Activated CD4-positive, alpha-beta T cell treated with anti-CD3 and anti-CD28 coated beads, Interleukin-2, amount 10 ng/mL, durations not matched to agents 7 days and 5 days (primary cell): ENCODE measurements at regions not wholly inside any gene's neighbourhood (a gene's known extent, or its start where the extent isn't known, plus 50 kb on each side); places are given as distances from the start of the nearest gene placed in this dataset.

Experiments
- CTCF ChIA-PET: fragments of 350-600 bp; sonication (Branson Sonifier 250); formaldehyde crosslinking; loops from one replicate; lab custom pipeline; 2021; ENCODE audit warnings: antibody characterized with exemption; lab: Charles Lee
- POLR2A ChIA-PET: fragments of 350-600 bp; sonication (Branson Sonifier 250); formaldehyde crosslinking; loops from one replicate; lab custom pipeline; 2021; ENCODE audit warnings: antibody characterized with exemption; lab: Charles Lee
- DNase-seq: peaks from one replicate; pipeline ENCODE4 v3.0.0-alpha.2; 2020
- H3K27ac Mint-ChIP-seq: one replicate; pipeline ENCODE4 v1.8.0; 2021; ENCODE audit warnings: mild to moderate bottlenecking, moderate library complexity, mixed read lengths
- H3K27me3 Mint-ChIP-seq: one replicate; pipeline ENCODE4 v1.8.0; 2021; ENCODE audit warnings: mixed read lengths
- H3K36me3 Mint-ChIP-seq: one replicate; pipeline ENCODE4 v1.8.0; 2021; ENCODE audit warnings: low read depth, mixed read lengths
- H3K4me1 Mint-ChIP-seq: one replicate; pipeline ENCODE4 v1.8.0; 2021; ENCODE audit warnings: mixed read lengths
- H3K4me3 Mint-ChIP-seq: one replicate; pipeline ENCODE4 v1.8.0; 2021; ENCODE audit warnings: mild to moderate bottlenecking, moderate library complexity, mixed read lengths
- H3K9me3 Mint-ChIP-seq: one replicate; pipeline ENCODE4 v1.8.0; 2021; ENCODE audit warnings: mixed read lengths

GRCh38 chr20:12596863-12597262, 411.9 kb upstream of the SPTLC3 start:
- no peaks in the 10 kb centered on the region for H3K27me3 Mint-ChIP-seq
- no peak overlapping the region for H3K4me3 Mint-ChIP-seq
- POLR2A ChIA-PET: no interaction called here
- H3K9me3 Mint-ChIP-seq: peaks cover 2% of the 10 kb centered on the region
- no peaks in the 10 kb centered on the region for H3K36me3 Mint-ChIP-seq
- no peak overlapping the region for H3K27ac Mint-ChIP-seq
- DNase-seq: no peak
- CTCF ChIA-PET: no interaction called here
- H3K4me1 Mint-ChIP-seq: no peaks in the 10 kb centered on the region

GRCh38 chr20:12597551-12597950, 411.2 kb upstream of the SPTLC3 start:
- no peak for DNase-seq
- Mint-ChIP-seq H3K4me1 (no peaks in the 10 kb centered on the region), H3K4me3 (no peak overlapping the region), H3K9me3 (peaks cover 2% of the 10 kb centered on the region), H3K27ac (no peak overlapping the region), H3K27me3 (no peaks in the 10 kb centered on the region), H3K36me3 (no peaks in the 10 kb centered on the region)
- ChIA-PET POLR2A (no interaction called here), CTCF (no interaction called here)

GRCh38 chr20:12598894-12599293, 409.9 kb upstream of the SPTLC3 start:
- POLR2A ChIA-PET: no interaction called here
- Mint-ChIP-seq H3K9me3 (peaks cover 2% of the 10 kb centered on the region), H3K4me1 (no peaks in the 10 kb centered on the region), H3K36me3 (no peaks in the 10 kb centered on the region), H3K4me3 (no peak overlapping the region), H3K27ac (no peak overlapping the region), H3K27me3 (no peaks in the 10 kb centered on the region)
- CTCF ChIA-PET: no interaction called here
- no peak for DNase-seq

GRCh38 chr20:12599494-12599893, 409.3 kb upstream of the SPTLC3 start:
- no peak overlapping the region for H3K27ac Mint-ChIP-seq
- no peak overlapping the region for H3K4me3 Mint-ChIP-seq
- DNase-seq: no peak
- no peaks in the 10 kb centered on the region for H3K36me3 Mint-ChIP-seq
- CTCF ChIA-PET: no interaction called here
- no peaks in the 10 kb centered on the region for H3K4me1 Mint-ChIP-seq
- POLR2A ChIA-PET: no interaction called here
- peaks cover 2% of the 10 kb centered on the region for H3K9me3 Mint-ChIP-seq
- H3K27me3 Mint-ChIP-seq: no peaks in the 10 kb centered on the region

DNA sequence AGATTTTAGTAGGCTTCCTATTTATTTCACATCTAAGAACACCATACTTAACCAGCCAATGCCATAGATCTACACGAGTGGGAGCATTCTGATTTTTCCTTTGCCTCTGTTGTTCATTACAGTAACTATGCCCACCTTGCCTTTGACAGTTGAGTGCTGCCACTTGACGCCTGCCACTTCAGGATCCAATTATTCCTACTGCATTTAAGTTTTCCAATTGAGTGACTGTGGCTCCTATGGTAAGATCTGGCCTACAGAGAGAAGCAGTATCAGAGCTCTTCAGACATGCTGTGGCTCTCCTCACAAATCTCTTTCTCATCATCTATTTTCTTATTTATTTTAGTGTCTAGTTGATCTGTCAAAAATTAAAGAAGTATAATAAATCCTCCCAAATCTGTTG, 403.0 kb upstream of the SPTLC3 start:
- POLR2A ChIA-PET: no interaction called here
- H3K27ac Mint-ChIP-seq: no peak overlapping the region

GRCh38 chr20:12610871-12611270, 397.9 kb upstream of the SPTLC3 start:
- no peaks in the 10 kb centered on the region for H3K27me3 Mint-ChIP-seq
- ChIA-PET POLR2A (no interaction called here), CTCF (no interaction called here)
- H3K9me3 Mint-ChIP-seq: peaks cover 2% of the 10 kb centered on the region
- peaks cover 2% of the 10 kb centered on the region for H3K4me1 Mint-ChIP-seq
- no peaks in the 10 kb centered on the region for H3K36me3 Mint-ChIP-seq
- DNase-seq: no peak
- H3K27ac Mint-ChIP-seq: no peak overlapping the region
- H3K4me3 Mint-ChIP-seq: no peak overlapping the region

More for the DNA sequence above, 403.0 kb upstream of the SPTLC3 start:
- Mint-ChIP-seq H3K36me3 (no peaks in the 10 kb centered on the region), H3K4me1 (no peaks in the 10 kb centered on the region), H3K9me3 (no peaks in the 10 kb centered on the region), H3K27me3 (no peaks in the 10 kb centered on the region), H3K4me3 (no peak overlapping the region)
- CTCF ChIA-PET: no interaction called here
- DNase-seq: no peak

- Mint-ChIP-seq H3K36me3 (no peaks in the 10 kb centered on the region), H3K27me3 (no peaks in the 10 kb centered on the region), H3K9me3 (peaks cover 5% of the 10 kb centered on the region), H3K27ac (no peak overlapping the region), H3K4me3 (no peak overlapping the region), H3K4me1 (peaks cover 2% of the 10 kb centered on the region)
- DNase-seq: no peak
- POLR2A ChIA-PET: no interaction called here
- CTCF ChIA-PET: no interaction called here
These were observed 394.0 kb upstream of the SPTLC3 start for GRCh38 chr20:12614764-12615163.

DNA sequence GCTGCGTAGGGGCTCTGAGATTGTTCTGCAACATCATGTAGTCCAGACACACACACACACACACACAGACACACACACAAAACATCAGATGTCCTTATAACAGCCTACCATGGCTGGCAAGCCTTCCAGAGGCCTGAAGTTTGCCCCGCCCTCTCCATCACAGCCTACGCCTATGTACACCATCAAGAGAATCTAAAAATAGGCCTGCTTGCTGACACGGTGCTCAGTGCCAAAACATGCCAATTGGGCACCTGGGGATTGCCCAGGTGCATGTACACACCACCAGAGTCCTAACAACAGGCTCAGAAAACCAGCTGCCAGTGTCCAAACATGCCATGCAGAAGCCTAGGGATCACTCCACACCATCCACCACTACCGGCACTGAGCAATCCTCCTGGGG, 391.7 kb upstream of the SPTLC3 start:
- ChIA-PET CTCF (no interaction called here), POLR2A (no interaction called here)
- peaks cover 11% of the 10 kb centered on the region for H3K9me3 Mint-ChIP-seq
- H3K4me1 Mint-ChIP-seq: no peaks in the 10 kb centered on the region
- no peaks in the 10 kb centered on the region for H3K27me3 Mint-ChIP-seq
- no peak overlapping the region for H3K27ac Mint-ChIP-seq
- H3K4me3 Mint-ChIP-seq: no peak overlapping the region
- no peak for DNase-seq
- H3K36me3 Mint-ChIP-seq: no peaks in the 10 kb centered on the region

- Mint-ChIP-seq H3K27me3 (no peaks in the 10 kb centered on the region), H3K4me3 (no peak overlapping the region), H3K36me3 (no peaks in the 10 kb centered on the region), H3K4me1 (no peaks in the 10 kb centered on the region), H3K9me3 (peaks cover 6% of the 10 kb centered on the region), H3K27ac (no peak overlapping the region)
- POLR2A ChIA-PET: no interaction called here
- CTCF ChIA-PET: no interaction called here
- DNase-seq: no peak
These were observed 384.9 kb upstream of the SPTLC3 start for GRCh38 chr20:12623870-12624269.

- no peaks in the 10 kb centered on the region for H3K4me1 Mint-ChIP-seq
- CTCF ChIA-PET: interaction anchor here (0.7 kb wide), 1 partner anchor 47 kb away, joined by 3 read pairs; no protein-coding TSS in a partner anchor
These were observed 381.3 kb upstream of the SPTLC3 start for GRCh38 chr20:12627485-12627884.

DNA sequence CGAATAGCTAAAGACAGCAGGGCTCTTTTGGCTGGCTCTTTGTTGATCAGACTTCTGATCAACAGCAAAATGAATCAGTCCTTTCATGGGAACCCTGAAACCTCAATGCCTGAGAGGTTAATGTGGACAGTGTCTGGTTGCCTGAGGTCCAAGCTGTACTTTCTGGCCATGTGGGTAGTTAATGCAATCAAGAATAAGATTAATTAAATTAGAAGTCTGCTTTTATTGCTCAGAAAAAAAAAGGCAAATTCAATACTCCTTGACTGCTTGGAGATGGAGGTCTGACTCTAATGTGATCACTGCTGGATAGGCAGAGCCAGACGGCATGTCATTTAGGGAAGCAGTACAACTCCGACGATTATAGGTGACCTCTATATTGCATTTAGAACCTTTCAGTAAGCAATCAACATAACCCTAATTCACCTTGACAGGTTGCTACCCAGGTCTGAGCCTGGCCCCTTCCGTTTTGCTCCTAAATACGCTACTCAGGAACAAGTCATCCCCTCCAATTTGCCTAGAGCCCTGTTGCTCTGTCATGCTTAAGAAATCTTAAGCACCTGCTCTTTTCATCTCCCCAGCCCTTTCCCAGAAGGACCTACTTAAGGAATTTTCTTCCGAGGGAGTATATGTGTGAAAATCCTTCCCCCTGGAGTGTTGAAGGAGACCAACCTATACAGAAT, 370.0 kb upstream of the SPTLC3 start:
- POLR2A ChIA-PET: no interaction called here
- H3K9me3 Mint-ChIP-seq: no peaks in the 10 kb centered on the region

More at GRCh38 chr20:12627485-12627884, 381.3 kb upstream of the SPTLC3 start:
- DNase-seq: no peak
- H3K4me3 Mint-ChIP-seq: no peak overlapping the region
- POLR2A ChIA-PET: no interaction called here
- no peaks in the 10 kb centered on the region for H3K27me3 Mint-ChIP-seq
- H3K27ac Mint-ChIP-seq: no peak overlapping the region
- H3K36me3 Mint-ChIP-seq: no peaks in the 10 kb centered on the region
- H3K9me3 Mint-ChIP-seq: no peaks in the 10 kb centered on the region

DNA sequence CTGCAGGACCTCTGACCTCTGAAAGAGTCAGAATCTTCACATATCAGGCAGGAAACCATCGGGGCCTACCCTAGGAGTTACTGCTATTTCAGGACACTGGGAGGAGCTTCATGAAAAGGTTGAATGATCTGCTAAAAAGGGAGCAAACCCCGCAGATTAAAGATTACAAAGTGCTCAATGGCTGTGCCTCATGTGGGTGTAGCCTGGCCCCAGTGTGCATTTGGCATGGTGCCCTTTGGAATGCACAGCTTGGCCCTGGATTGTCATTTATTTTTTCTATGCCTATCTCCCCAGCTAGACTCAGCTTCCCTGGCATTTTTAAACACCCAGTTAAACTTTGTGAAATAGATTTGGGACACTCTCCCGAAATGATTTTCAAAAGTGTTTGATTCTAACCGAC, 368.5 kb upstream of the SPTLC3 start:
- H3K27me3 Mint-ChIP-seq: no peaks in the 10 kb centered on the region
- H3K4me1 Mint-ChIP-seq: no peaks in the 10 kb centered on the region
- no peak overlapping the region for H3K27ac Mint-ChIP-seq
- H3K4me3 Mint-ChIP-seq: no peak overlapping the region
- H3K36me3 Mint-ChIP-seq: no peaks in the 10 kb centered on the region
- POLR2A ChIA-PET: no interaction called here
- CTCF ChIA-PET: no interaction called here
- DNase-seq: no peak
- no peaks in the 10 kb centered on the region for H3K9me3 Mint-ChIP-seq

More for the DNA sequence above, 370.0 kb upstream of the SPTLC3 start:
- H3K36me3 Mint-ChIP-seq: no peaks in the 10 kb centered on the region
- H3K4me1 Mint-ChIP-seq: no peaks in the 10 kb centered on the region
- no peak overlapping the region for H3K4me3 Mint-ChIP-seq
- H3K27me3 Mint-ChIP-seq: no peaks in the 10 kb centered on the region
- DNase-seq: no peak
- no peak overlapping the region for H3K27ac Mint-ChIP-seq
- CTCF ChIA-PET: no interaction called here

GRCh38 chr20:12641619-12642018, 367.2 kb upstream of the SPTLC3 start:
- CTCF ChIA-PET: no interaction called here
- no peak overlapping the region for H3K4me3 Mint-ChIP-seq
- POLR2A ChIA-PET: no interaction called here

GRCh38 chr20:12644461-12644860, 364.3 kb upstream of the SPTLC3 start:
- Mint-ChIP-seq H3K9me3 (no peaks in the 10 kb centered on the region), H3K4me3 (no peak overlapping the region), H3K36me3 (no peaks in the 10 kb centered on the region)

More at GRCh38 chr20:12641619-12642018, 367.2 kb upstream of the SPTLC3 start:
- Mint-ChIP-seq H3K4me1 (no peaks in the 10 kb centered on the region), H3K36me3 (no peaks in the 10 kb centered on the region), H3K9me3 (no peaks in the 10 kb centered on the region), H3K27me3 (no peaks in the 10 kb centered on the region), H3K27ac (no peak overlapping the region)
- no peak for DNase-seq

More at GRCh38 chr20:12644461-12644860, 364.3 kb upstream of the SPTLC3 start:
- no peak for DNase-seq
- ChIA-PET CTCF (interaction anchor here (0.6 kb wide), 1 partner anchor 14 kb away, joined by 3 read pairs; no protein-coding TSS in a partner anchor), POLR2A (no interaction called here)
- H3K27ac Mint-ChIP-seq: no peak overlapping the region
- H3K27me3 Mint-ChIP-seq: no peaks in the 10 kb centered on the region
- H3K4me1 Mint-ChIP-seq: no peaks in the 10 kb centered on the region
